ENCODE measurements at regions not wholly inside any gene's neighbourhood (a gene's known extent, or its start where the extent isn't known, plus 50 kb on each side); places are given as distances from the start of the nearest gene placed in this dataset.

- ChIA-PET POLR2A (interaction anchor here (0.7 kb wide), 1 partner anchor 200 kb away, joined by 3 read pairs; no protein-coding TSS in a partner anchor), CTCF (ENCODE audit: low intra/inter-chr PET ratio) (no interaction called here)
- no peak for FAIRE-seq
- intact Hi-C loops (cut with micrococcal nuclease): no loop called here
- Histone ChIP-seq H2AFZ (ENCODE audit: low read depth, low read length) (no peak overlapping the region), H3K9me3 (replicated peaks; ENCODE audit: control insufficient read depth, insufficient read depth, low read depth, low read length) (no peaks in the 10 kb centered on the region), H3K36me3 (ENCODE audit: control insufficient read depth, insufficient read depth, low read length) (no peaks in the 10 kb centered on the region), H3K4me1 (replicated peaks in 1 of 2; ENCODE audit: control insufficient read depth in 2 of 2, insufficient read depth in 2 of 2, low read length in 2 of 2) (no peaks in the 10 kb centered on the region), H3K27ac (ENCODE audit: extremely low read depth, low read depth, low read length) (no peak overlapping the region), H3K9me1 (ENCODE audit: control insufficient read depth, insufficient read depth, low read length) (no peaks in the 10 kb centered on the region), H4K20me1 (replicated peaks; ENCODE audit: control insufficient read depth, insufficient read depth, low read length) (no peaks in the 10 kb centered on the region), H3K4me3 (no peak overlapping the region), H3K27me3 (ENCODE audit: control insufficient read depth in 2 of 2, insufficient read depth in 2 of 2, low read length in 2 of 2) (peaks cover 0 to 7% of the 10 kb centered on the region in 2 experiments; a peak in 2 of 5 replicates), H3K4me2 (ENCODE audit: insufficient read depth, low read length) (no peak overlapping the region), H3K79me2 (ENCODE audit: control insufficient read depth, insufficient read depth, low read length) (no peaks in the 10 kb centered on the region), H3K9ac (ENCODE audit: insufficient read depth in 1 of 2, low read depth in 2 of 2, low read length in 2 of 2) (no peak overlapping the region)
- in situ Hi-C loops (cut with MboI): no loop called here
- TF ChIP-seq HNRNPK (IDR thresholded peaks at IDR 0.05; ENCODE audit: low read depth, low read length, poor library complexity, severe bottlenecking): no peak
- TF ChIP-seq CBX1 (IDR thresholded peaks at IDR 0.05; ENCODE audit: low read depth): no peak
- TF ChIP-seq ZKSCAN3 (CRISPR knock-in tag; IDR thresholded peaks at IDR 0.05): no peak
- TF ChIP-seq POLR2AphosphoS2 (IDR thresholded peaks at IDR 0.05; ENCODE audit: low read length): no peak
- TF ChIP-seq ZNF184 (CRISPR knock-in tag; IDR thresholded peaks at IDR 0.05): no peak
- BruUV-seq (replicated peaks): no TSS peak
- 0% methylated on average over 8 of the region's 8 CpGs for WGBS (ENCODE audit: insufficient coverage, low coverage, missing lambda C conversion rate)
- no peak for ATAC-seq
- DNase-seq (ENCODE audit: extremely low read depth in 1 of 4, low spot score in 3 of 4): no peak
Observed at GRCh38 chr2:236643480-236643879, 73.9 kb downstream of the ACKR3 start.

DNA sequence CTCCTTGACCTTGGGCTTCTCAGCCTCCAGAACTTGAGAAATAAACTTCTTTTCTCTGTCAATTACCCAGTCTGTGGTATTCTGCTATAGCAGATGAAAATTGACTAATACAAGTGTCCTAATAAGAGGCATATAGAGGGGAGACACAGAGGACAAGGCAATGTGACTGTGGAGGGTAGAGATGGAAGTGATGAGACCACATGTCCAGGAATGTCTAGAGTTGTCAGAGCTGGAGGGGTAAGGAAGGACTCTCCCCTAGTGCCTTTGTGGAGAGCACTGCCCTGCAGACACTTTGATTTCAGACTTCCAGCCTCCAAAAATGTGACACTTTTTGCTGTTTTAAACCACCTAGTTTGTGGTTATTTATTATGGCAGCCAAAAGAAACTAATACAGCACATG lies 74.4 kb downstream of the ACKR3 start:
- FAIRE-seq: no peak
- H3K9ac ChIP-seq (ENCODE audit: insufficient read depth in 1 of 2, low read depth in 2 of 2, low read length in 2 of 2): no peak overlapping the region
- no peak for DNase-seq (ENCODE audit: extremely low read depth in 1 of 4, low spot score in 3 of 4)
- intact Hi-C loops (cut with micrococcal nuclease) (no loop called here), in situ Hi-C loops (cut with MboI) (no loop called here)
- H2AFZ ChIP-seq (ENCODE audit: low read depth, low read length): no peak overlapping the region
- peaks cover 0 to 7% of the 10 kb centered on the region in 2 experiments; a peak in 2 of 5 replicates for H3K27me3 ChIP-seq (ENCODE audit: control insufficient read depth in 2 of 2, insufficient read depth in 2 of 2, low read length in 2 of 2)
- H3K4me3 ChIP-seq: no peak overlapping the region
- ATAC-seq: no peak
- ChIA-PET POLR2A (interaction anchor here (0.6 kb wide), 1 partner anchor 1379 kb away, joined by 4 read pairs; no protein-coding TSS in a partner anchor), CTCF (ENCODE audit: low intra/inter-chr PET ratio) (no interaction called here)
- no peaks in the 10 kb centered on the region for H3K4me1 ChIP-seq (replicated peaks in 1 of 2; ENCODE audit: control insufficient read depth in 2 of 2, insufficient read depth in 2 of 2, low read length in 2 of 2)
- H3K36me3 ChIP-seq (ENCODE audit: control insufficient read depth, insufficient read depth, low read length): no peaks in the 10 kb centered on the region
- no peak overlapping the region for H3K27ac ChIP-seq (ENCODE audit: extremely low read depth, low read depth, low read length)
- H3K9me3 ChIP-seq (replicated peaks; ENCODE audit: control insufficient read depth, insufficient read depth, low read depth, low read length): no peaks in the 10 kb centered on the region
- no TSS peak for BruUV-seq (replicated peaks)
- H3K79me2 ChIP-seq (ENCODE audit: control insufficient read depth, insufficient read depth, low read length): no peaks in the 10 kb centered on the region
- no peaks in the 10 kb centered on the region for H3K9me1 ChIP-seq (ENCODE audit: control insufficient read depth, insufficient read depth, low read length)
- no peak overlapping the region for H3K4me2 ChIP-seq (ENCODE audit: insufficient read depth, low read length)
- H4K20me1 ChIP-seq (replicated peaks; ENCODE audit: control insufficient read depth, insufficient read depth, low read length): no peaks in the 10 kb centered on the region
- TF ChIP-seq RHOXF2B (CRISPR knock-in tag; conservative IDR thresholded peaks at IDR 0.05) (no peak), SAP30 (IDR thresholded peaks at IDR 0.05; ENCODE audit: borderline replicate concordance, insufficient read depth, low read depth, low read length, poor library complexity, severe bottlenecking) (no peak), ATF2 (CRISPR knock-in tag; IDR thresholded peaks at IDR 0.05) (no peak), NFXL1 (CRISPR knock-in tag; IDR thresholded peaks at IDR 0.05) (no peak), MAFG (tag; conservative IDR thresholded peaks at IDR 0.05) (no peak), ILF3 (IDR thresholded peaks at IDR 0.05; ENCODE audit: borderline replicate concordance) (no peak), CHD1 (IDR thresholded peaks at IDR 0.05; ENCODE audit: low read length) (no peak)
- TF ChIP-seq, protein P1, sequence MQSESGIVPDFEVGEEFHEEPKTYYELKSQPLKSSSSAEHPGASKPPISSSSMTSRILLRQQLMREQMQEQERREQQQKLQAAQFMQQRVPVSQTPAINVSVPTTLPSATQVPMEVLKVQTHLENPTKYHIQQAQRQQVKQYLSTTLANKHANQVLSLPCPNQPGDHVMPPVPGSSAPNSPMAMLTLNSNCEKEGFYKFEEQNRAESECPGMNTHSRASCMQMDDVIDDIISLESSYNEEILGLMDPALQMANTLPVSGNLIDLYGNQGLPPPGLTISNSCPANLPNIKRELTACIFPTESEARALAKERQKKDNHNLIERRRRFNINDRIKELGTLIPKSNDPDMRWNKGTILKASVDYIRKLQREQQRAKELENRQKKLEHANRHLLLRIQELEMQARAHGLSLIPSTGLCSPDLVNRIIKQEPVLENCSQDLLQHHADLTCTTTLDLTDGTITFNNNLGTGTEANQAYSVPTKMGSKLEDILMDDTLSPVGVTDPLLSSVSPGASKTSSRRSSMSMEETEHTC (IDR thresholded peaks at IDR 0.05): no peak

Measured in K562 (cell line).